K562 (cell line): ENCODE measurements at regions not wholly inside any gene's neighbourhood (a gene's known extent, or its start where the extent isn't known, plus 50 kb on each side); places are given as distances from the start of the nearest gene placed in this dataset.

Experiments
- ATAC-seq: fragments of 200-7000 bp; cut with Tn5 transposase; 3 replicates; pipeline ENCODE4 v1.9.1; 2020; ENCODE audit warnings: moderate library complexity
- BruUV-seq: library from RNA; stranded (reverse); fragments of 400-500 nt; replicated peaks from 2 replicates; lab custom pipeline; 2021; lab: Mats Ljungman, UMichigan
- CTCF ChIA-PET: fragments of 300-600 bp; formaldehyde crosslinking; extraction: SDS; loops from one replicate; lab custom pipeline; 2021; ENCODE audit warnings: low intra/inter-chr PET ratio; lab: Yijun Ruan, JAX
- POLR2A ChIA-PET: fragments of 300-600, 350-650 bp; sonication (Branson Sonifier 250); formaldehyde crosslinking; extraction: SDS; loops from one replicate; lab custom pipeline; 2021; ENCODE audit warnings: antibody characterized with exemption, inconsistent platforms; lab: Yijun Ruan, JAX
- DNase-seq, 4 experiments: peaks; one replicate each; pipeline versions ENCODE4 v3.0.0 to v3.0.0-alpha.2; 2011 to 2018; ENCODE audit warnings: low spot score in 3 of 4, mixed read lengths in 3 of 4; ENCODE audit errors: extremely low read depth in 1 of 4
- FAIRE-seq: peaks from 2 replicates; lab custom pipeline; 2011; peaks lifted over from hg19 to GRCh38; lab: Jason Lieb, UNC
- H2AFZ ChIP-seq: 2 replicates; pipeline ENCODE4 v1.6.0; 2011; ENCODE audit warnings: low read depth, low read length, control low read depth, inconsistent platforms
- H3K27ac ChIP-seq: fragments of 200-600 bp; 3 replicates; pipeline ENCODE4 v1.8.0; 2011; ENCODE audit warnings: low read depth, mild to moderate bottlenecking, control low read depth, inconsistent platforms, low read length, moderate library complexity, mixed read lengths; ENCODE audit errors: extremely low read depth
- H3K27me3 ChIP-seq, 2 experiments: fragments of 300-600 bp in 1 of 2; 2 replicates in 1 of 2; 3 replicates in 1 of 2; pipeline versions ENCODE4 v1.6.0 to v1.8.0; 2011; ENCODE audit warnings: inconsistent platforms in 2 of 2, low read length in 2 of 2, mild to moderate bottlenecking in 1 of 2, mixed read lengths in 1 of 2, moderate library complexity in 1 of 2; ENCODE audit not compliant: control insufficient read depth in 2 of 2, insufficient read depth in 2 of 2
- H3K36me3 ChIP-seq: fragments of 300-600 bp; 3 replicates; pipeline ENCODE4 v1.8.0; 2011; ENCODE audit warnings: mild to moderate bottlenecking, low read length, inconsistent platforms; ENCODE audit not compliant: control insufficient read depth, insufficient read depth
- H3K4me1 ChIP-seq, 2 experiments: fragments of 200-600 bp in 1 of 2; replicated peaks in 1 of 2; 2 replicates in 1 of 2; 3 replicates in 1 of 2; pipeline versions ENCODE4 v1.5.1 to v1.8.0; 2011; ENCODE audit warnings: inconsistent platforms in 2 of 2, low read length in 2 of 2, mild to moderate bottlenecking in 1 of 2, mixed read lengths in 1 of 2, moderate library complexity in 1 of 2; ENCODE audit not compliant: control insufficient read depth in 2 of 2, insufficient read depth in 2 of 2
- H3K4me2 ChIP-seq: 2 replicates; pipeline ENCODE4 v1.6.1; 2011; ENCODE audit warnings: low read length, control low read depth, inconsistent platforms, mixed read lengths; ENCODE audit not compliant: insufficient read depth
- H3K4me3 ChIP-seq: fragments of 200-600 bp; sonication (generic), shearing (Covaris generic); 2 replicates; pipeline ENCODE4 v1.5.1; 2016; ENCODE audit warnings: control low read depth, inconsistent platforms
- H3K79me2 ChIP-seq: fragments of 200-600 bp; 3 replicates; pipeline ENCODE4 v1.8.0; 2011; ENCODE audit warnings: low read length, inconsistent platforms; ENCODE audit not compliant: control insufficient read depth, insufficient read depth
- H3K9ac ChIP-seq, 2 experiments: 2 replicates each; pipeline versions ENCODE4 v1.6.0 to v1.6.1; 2011; ENCODE audit warnings: low read depth in 2 of 2, low read length in 2 of 2, control low read depth in 1 of 2, inconsistent platforms in 1 of 2, mild to moderate bottlenecking in 1 of 2, mixed read lengths in 1 of 2; ENCODE audit not compliant: insufficient read depth in 1 of 2
- H3K9me1 ChIP-seq: one replicate; pipeline ENCODE4 v1.6.0; 2011; ENCODE audit warnings: inconsistent platforms, mild to moderate bottlenecking, low read length, moderate library complexity; ENCODE audit not compliant: control insufficient read depth, insufficient read depth
- H3K9me3 ChIP-seq: replicated peaks from 2 replicates; pipeline ENCODE4 v1.5.1; 2011; ENCODE audit warnings: low read depth, low read length, inconsistent platforms; ENCODE audit not compliant: control insufficient read depth, insufficient read depth
- H4K20me1 ChIP-seq: replicated peaks from 2 replicates; pipeline ENCODE4 v1.6.1; 2011; ENCODE audit warnings: low read length, inconsistent platforms, mixed read lengths; ENCODE audit not compliant: control insufficient read depth, insufficient read depth
- KAT2B ChIP-seq: IDR thresholded peaks from one replicate; pipeline ENCODE4 v1.6.1; 2012; ENCODE audit warnings: low read depth, mild to moderate bottlenecking, control low read depth, inconsistent platforms, low read length, moderate library complexity
- KAT7 ChIP-seq: sonication (generic); formaldehyde crosslinking; IDR thresholded peaks from 2 replicates; pipeline ENCODE4 v1.8.0; 2022; ENCODE audit warnings: missing genetic modification reagents, mild to moderate bottlenecking, borderline replicate concordance
- KAT8 ChIP-seq: fragments of 450-650 bp; IDR thresholded peaks from 2 replicates; pipeline ENCODE4 v1.6.1; 2016; ENCODE audit warnings: low read depth, mild to moderate bottlenecking
- NBN ChIP-seq: fragments of 450-650 bp; IDR thresholded peaks from 2 replicates; pipeline ENCODE4 v1.6.1; 2016; ENCODE audit warnings: low read depth, mild to moderate bottlenecking
- WGBS: fragments of 100-300 bp; shearing (Covaris generic); methylation state at CpG from one replicate; pipeline ENCODE4 v1.1.6; 2016; ENCODE audit warnings: low coverage, mixed read lengths; ENCODE audit not compliant: insufficient coverage; ENCODE audit errors: missing lambda C conversion rate; 5-methylcytosine and 5-hydroxymethylcytosine counted together
- in situ Hi-C: fragments of 300-500 bp; cut with MboI; formaldehyde crosslinking; loops from 4 replicates; pipeline ENCODE4 v1.15.0; 2018; ENCODE audit warnings: inconsistent platforms, mixed read lengths
- intact Hi-C: fragments of 100-400 bp; cut with micrococcal nuclease; formaldehyde crosslinking; loops from 2 replicates; pipeline ENCODE4 v1.14.2; 2022
- TF ChIP-seq, protein P1 (sequence below): sonication (generic); formaldehyde crosslinking; IDR thresholded peaks from 2 replicates; pipeline ENCODE4 v1.8.1; 2023; ENCODE audit warnings: mild to moderate bottlenecking, missing genetic modification reagents
- TF ChIP-seq, protein P2 (sequence below), 2 experiments: fragments of 150-350 bp in 1 of 2; IDR thresholded peaks; 2 replicates each; pipeline ENCODE4 v1.6.1; 2012 to 2016; ENCODE audit warnings: low read depth in 2 of 2, low read length in 2 of 2, mild to moderate bottlenecking in 1 of 2, moderate library complexity in 1 of 2
- TF ChIP-seq, protein P3 (sequence below), 2 experiments: fragments of 450-650 bp; IDR thresholded peaks; 2 replicates each; pipeline ENCODE4 v1.6.1; 2016; ENCODE audit warnings: mild to moderate bottlenecking in 2 of 2, borderline replicate concordance in 1 of 2, low read depth in 1 of 2, moderate library complexity in 1 of 2

- ATAC-seq (no peak), DNase-seq (no peak)
- no peaks in the 10 kb centered on the region for H3K36me3 ChIP-seq
- H3K9ac ChIP-seq: no peak overlapping the region
- no peaks in the 10 kb centered on the region for H3K4me1 ChIP-seq
- no TSS peak for BruUV-seq
- POLR2A ChIA-PET: no interaction called here
- H3K4me3 ChIP-seq: no peak overlapping the region
- H3K27me3 ChIP-seq: no peaks in the 10 kb centered on the region
- intact Hi-C loops: no loop called here
- CTCF ChIA-PET: no interaction called here
- TF ChIP-seq, protein P1, sequence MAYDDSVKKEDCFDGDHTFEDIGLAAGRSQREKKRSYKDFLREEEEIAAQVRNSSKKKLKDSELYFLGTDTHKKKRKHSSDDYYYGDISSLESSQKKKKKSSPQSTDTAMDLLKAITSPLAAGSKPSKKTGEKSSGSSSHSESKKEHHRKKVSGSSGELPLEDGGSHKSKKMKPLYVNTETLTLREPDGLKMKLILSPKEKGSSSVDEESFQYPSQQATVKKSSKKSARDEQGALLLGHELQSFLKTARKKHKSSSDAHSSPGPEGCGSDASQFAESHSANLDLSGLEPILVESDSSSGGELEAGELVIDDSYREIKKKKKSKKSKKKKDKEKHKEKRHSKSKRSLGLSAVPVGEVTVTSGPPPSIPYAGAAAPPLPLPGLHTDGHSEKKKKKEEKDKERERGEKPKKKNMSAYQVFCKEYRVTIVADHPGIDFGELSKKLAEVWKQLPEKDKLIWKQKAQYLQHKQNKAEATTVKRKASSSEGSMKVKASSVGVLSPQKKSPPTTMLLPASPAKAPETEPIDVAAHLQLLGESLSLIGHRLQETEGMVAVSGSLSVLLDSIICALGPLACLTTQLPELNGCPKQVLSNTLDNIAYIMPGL: no peak
- no peak for TF ChIP-seq KAT2B
- no peak for TF ChIP-seq KAT8
- no peak for TF ChIP-seq NBN
- TF ChIP-seq, protein P2, sequence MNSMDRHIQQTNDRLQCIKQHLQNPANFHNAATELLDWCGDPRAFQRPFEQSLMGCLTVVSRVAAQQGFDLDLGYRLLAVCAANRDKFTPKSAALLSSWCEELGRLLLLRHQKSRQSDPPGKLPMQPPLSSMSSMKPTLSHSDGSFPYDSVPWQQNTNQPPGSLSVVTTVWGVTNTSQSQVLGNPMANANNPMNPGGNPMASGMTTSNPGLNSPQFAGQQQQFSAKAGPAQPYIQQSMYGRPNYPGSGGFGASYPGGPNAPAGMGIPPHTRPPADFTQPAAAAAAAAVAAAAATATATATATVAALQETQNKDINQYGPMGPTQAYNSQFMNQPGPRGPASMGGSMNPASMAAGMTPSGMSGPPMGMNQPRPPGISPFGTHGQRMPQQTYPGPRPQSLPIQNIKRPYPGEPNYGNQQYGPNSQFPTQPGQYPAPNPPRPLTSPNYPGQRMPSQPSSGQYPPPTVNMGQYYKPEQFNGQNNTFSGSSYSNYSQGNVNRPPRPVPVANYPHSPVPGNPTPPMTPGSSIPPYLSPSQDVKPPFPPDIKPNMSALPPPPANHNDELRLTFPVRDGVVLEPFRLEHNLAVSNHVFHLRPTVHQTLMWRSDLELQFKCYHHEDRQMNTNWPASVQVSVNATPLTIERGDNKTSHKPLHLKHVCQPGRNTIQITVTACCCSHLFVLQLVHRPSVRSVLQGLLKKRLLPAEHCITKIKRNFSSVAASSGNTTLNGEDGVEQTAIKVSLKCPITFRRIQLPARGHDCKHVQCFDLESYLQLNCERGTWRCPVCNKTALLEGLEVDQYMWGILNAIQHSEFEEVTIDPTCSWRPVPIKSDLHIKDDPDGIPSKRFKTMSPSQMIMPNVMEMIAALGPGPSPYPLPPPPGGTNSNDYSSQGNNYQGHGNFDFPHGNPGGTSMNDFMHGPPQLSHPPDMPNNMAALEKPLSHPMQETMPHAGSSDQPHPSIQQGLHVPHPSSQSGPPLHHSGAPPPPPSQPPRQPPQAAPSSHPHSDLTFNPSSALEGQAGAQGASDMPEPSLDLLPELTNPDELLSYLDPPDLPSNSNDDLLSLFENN (IDR thresholded peaks at IDR 0.05; ENCODE audit: low read depth in 2 of 2, low read length in 2 of 2): no peak
- no peak for TF ChIP-seq KAT7
- TF ChIP-seq, protein P3, sequence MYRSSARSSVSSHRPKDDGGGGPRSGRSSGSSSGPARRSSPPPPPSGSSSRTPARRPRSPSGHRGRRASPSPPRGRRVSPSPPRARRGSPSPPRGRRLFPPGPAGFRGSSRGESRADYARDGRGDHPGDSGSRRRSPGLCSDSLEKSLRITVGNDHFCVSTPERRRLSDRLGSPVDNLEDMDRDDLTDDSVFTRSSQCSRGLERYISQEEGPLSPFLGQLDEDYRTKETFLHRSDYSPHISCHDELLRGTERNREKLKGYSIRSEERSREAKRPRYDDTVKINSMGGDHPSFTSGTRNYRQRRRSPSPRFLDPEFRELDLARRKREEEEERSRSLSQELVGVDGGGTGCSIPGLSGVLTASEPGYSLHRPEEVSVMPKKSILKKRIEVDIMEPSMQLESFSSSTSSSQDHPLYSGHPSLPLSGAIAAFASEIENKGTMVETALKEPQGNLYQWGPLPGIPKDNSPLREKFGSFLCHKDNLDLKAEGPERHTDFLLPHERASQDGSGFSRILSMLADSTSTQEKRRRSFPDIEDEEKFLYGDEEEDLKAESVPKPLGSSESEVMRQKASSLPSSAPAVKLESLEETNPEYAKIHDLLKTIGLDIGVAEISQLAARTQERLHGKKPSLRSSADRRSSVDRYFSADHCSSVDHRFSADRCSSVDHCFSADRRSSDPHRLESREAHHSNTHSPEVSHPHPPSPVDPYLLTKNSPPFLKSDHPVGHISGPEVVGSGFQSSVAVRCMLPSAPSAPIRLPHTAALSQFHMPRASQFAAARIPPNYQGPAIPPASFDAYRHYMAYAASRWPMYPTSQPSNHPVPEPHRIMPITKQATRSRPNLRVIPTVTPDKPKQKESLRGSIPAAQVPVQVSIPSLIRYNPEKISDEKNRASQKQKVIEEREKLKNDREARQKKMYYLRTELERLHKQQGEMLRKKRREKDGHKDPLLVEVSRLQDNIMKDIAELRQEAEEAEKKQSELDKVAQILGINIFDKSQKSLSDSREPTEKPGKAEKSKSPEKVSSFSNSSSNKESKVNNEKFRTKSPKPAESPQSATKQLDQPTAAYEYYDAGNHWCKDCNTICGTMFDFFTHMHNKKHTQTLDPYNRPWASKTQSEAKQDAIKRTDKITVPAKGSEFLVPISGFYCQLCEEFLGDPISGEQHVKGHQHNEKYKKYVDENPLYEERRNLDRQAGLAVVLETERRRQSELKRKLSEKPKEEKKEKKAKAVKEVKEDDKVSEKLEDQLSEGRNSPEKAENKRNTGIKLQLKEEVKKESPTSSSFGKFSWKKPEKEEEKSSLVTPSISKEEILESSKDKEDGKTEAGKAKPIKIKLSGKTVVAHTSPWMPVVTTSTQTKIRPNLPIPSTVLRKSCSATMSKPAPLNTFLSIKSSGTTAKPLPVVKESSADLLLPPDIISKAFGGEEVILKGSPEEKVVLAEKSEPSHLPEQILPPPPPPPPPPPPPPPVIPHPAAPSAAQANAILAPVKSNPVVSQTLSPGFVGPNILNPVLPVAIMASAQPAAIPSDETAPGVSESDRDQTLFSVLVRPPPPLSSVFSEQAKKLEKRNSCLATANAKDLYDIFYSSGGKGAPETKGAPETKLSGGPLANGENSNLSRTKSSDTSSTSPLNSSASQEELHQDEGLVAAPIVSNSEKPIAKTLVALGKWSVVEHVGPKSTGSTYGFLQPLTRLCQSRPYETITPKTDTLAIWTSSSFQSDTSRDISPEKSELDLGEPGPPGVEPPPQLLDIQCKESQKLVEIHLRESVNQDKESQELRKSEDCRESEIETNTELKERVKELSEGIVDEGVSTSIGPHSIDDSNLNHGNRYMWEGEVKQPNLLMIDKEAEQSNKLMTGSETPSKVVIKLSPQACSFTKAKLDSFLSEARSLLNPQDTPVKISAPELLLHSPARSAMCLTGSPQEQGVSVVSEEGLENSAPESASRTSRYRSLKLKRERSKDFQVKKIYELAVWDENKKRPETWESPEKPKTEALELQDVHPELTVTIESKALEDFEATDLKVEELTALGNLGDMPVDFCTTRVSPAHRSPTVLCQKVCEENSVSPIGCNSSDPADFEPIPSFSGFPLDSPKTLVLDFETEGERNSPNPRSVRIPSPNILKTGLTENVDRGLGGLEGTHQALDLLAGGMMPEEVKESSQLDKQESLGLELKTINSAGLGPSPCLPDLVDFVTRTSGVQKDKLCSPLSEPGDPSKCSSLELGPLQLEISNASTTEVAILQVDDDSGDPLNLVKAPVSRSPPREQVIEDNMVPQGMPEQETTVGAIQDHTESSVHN (IDR thresholded peaks at IDR 0.05; ENCODE audit: borderline replicate concordance in 1 of 2, low read depth in 1 of 2): no peak
- TF ChIP-seq, all 486 proteins: peak for 0
- Histone ChIP-seq H3K79me2 (no peaks in the 10 kb centered on the region), H4K20me1 (no peaks in the 10 kb centered on the region), H3K9me1 (no peaks in the 10 kb centered on the region), H3K4me2 (no peak overlapping the region), H3K9me3 (no peaks in the 10 kb centered on the region), H3K27ac (no peak overlapping the region), H2AFZ (no peak overlapping the region)
- no peak for FAIRE-seq
- WGBS: 0% methylated on average over 1 of the region's 1 CpG
- in situ Hi-C loops: no loop called here
These were observed 449.6 kb upstream of the TOM1L1 start for GRCh38 chr17:54451051-54451450.
